Activated CD4-positive, CD25-positive, alpha-beta regulatory T cell treated with anti-CD3 and anti-CD28 coated beads, Interleukin-2, amount 50 U/mL, for 72 hours (primary cell): ENCODE measurements at regions not wholly inside any gene's neighbourhood (a gene's known extent, or its start where the extent isn't known, plus 50 kb on each side); places are given as distances from the start of the nearest gene placed in this dataset.

ENCODE experiments used
- DNase-seq: peaks from one replicate; pipeline ENCODE4 v3.0.0; 2021

- no peak for DNase-seq
Observed at GRCh38 chr14:105837349-105838063, 311.1 kb downstream of the TMEM121 start.

DNA sequence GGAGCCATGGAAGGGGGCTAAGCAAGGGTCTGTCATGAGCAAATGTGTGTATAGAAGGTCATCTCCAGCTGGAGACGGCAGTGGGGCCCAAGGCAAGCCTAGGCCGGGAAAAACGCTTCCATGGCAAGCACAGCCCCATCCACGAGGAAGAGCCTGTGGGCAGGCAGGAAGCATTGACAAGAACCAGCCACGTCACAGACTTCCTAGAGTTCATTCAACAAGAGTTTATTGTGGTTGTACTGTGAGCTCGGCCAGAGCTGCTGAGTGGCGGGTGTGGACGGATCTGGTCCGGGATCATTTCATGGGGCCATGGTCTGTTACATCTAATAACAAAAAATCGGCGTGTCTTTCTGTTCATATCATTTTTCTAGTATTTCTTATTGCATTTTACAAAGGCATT lies 311.7 kb downstream of the TMEM121 start:
- no peak for DNase-seq

GRCh38 chr14:105838591-105839424 lies 312.4 kb downstream of the TMEM121 start:
- no peak for DNase-seq

GRCh38 chr14:105839425-105840265 lies 313.3 kb downstream of the TMEM121 start:
- DNase-seq = no peak

DNA sequence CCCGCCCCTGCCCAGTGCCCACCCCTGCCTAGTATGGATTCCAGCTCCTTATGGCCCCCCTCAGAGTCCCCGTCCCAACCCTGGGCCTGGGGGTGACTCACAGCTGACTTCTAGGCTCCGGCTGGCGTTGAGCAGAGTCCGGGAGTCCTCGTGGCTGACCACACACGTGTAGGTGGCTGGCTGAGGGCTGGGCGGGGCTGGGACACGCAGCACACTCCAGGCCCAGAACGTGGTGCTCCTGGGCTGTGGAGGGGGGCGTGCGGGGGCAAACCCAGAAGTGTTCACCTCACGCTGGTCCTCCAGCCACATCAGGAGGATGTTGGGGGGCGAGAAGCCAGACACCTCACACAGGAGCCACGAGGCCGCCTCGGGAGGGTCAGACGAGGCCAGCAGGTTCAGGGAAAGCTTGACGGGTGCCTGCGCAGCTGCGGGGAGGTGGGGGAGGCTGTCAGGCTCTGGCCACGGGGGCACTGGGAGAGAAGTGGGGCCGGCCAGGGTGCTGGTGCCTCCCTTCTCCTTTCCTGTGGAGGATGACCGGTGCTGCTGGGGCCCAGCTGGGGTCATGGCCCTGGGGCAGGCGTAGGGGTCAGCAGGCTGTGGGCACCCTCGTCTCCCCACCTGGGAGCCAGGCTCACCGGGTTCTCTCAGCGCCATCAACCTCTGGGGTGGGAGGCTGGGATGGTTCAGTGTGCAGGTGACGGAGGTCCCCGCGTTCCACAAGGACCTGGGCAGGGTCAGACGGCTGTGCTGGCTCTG lies 314.1 kb downstream of the TMEM121 start:
- DNase-seq = no peak

- DNase-seq = no peak
Observed at GRCh38 chr14:105841022-105842009, 314.9 kb downstream of the TMEM121 start.

DNA sequence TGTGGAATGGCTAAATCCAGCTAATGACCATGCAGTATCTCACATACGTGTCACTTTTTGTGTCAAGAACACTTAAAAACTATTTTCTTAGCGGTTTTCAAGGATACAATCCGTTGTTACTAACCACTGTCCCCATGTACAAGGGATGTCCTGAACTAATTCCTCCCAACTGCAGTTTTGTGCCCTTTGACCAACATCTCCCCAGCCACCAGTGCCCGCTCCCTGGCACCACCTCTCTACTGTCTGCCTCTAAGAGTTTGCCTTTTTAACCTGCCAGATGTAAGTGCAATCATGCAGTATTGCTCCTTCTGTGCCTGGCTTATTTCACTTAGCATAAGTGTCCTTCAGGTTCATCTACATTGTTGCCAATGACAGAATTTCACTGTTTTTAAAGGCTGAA lies 315.7 kb downstream of the TMEM121 start:
- DNase-seq = no peak

DNA sequence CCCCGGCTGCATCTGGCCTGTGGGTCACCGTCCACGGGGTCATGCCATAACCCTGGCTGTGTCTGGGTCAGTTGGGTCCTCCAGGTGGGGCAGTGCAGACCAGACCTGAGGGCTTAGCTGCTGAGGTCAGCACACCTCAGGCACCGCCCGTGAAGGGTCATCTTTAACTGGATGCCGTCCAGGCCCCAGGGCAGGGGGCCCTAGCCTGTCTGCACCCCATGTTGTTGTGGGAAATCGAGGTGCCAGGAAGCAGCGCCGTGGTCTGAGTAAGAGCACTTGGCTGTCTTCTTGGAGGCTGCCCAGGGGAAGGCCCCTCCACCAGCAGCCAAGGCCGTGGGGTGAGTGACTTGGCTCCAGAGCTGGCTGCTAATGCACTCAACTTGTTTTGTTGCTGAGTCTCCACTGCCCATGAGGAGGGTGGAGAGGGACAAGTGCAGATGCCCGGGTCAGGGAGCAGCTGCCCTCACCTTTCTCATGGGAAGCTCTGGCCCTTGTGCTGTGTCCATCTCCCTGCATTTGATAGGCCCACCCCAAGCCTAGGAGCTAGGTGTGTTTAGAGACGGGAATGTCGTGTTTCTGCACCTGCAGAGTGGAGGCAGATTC lies 317.2 kb downstream of the TMEM121 start:
- no peak for DNase-seq

- no peak for DNase-seq
Observed at GRCh38 chr14:105844047-105844630, 317.8 kb downstream of the TMEM121 start.

DNA sequence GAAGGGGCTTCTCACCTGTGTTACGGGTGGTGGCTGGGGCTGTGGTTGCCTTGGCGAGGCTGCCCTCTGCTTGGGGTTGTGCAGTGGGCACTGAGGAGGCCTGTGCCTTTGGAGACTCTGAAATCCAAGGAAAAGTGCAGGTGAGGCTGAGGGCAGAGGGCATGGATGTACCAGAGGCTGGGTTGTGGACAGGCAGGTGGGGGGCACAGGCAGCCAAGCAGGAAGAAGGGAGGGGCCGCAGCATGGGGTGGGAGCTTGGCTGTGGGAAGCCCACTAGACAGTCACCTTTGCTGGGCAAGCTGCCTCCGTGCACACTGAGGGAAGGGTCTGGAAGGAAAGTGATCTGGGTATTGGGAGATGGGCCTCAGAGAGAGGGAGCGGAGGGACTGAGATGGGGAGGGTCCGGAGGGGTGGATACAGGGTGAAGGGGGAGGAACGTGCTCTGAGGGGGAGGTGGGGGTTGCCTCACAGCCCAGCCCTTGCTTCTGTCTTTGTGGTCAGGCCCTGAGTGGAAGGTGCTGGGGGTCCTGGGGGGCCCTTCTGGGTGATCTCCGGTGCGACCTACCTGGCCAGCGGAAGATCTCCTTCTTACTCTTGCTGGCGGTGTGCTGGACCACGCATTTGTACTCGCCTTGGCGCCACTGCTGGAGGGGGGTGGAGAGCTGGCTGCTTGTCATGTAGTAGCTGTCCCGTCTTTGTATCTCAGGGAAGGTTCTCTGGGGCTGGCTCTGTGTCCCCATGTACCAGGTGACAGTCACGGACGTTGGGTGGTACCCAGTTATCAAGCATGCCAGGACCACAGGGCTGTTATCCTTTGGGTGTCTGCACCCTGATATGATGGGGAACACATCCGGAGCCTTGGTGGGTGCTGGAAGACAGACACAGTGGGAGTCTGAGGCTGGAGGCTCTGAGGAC lies 318.7 kb downstream of the TMEM121 start:
- DNase-seq = no peak

DNA sequence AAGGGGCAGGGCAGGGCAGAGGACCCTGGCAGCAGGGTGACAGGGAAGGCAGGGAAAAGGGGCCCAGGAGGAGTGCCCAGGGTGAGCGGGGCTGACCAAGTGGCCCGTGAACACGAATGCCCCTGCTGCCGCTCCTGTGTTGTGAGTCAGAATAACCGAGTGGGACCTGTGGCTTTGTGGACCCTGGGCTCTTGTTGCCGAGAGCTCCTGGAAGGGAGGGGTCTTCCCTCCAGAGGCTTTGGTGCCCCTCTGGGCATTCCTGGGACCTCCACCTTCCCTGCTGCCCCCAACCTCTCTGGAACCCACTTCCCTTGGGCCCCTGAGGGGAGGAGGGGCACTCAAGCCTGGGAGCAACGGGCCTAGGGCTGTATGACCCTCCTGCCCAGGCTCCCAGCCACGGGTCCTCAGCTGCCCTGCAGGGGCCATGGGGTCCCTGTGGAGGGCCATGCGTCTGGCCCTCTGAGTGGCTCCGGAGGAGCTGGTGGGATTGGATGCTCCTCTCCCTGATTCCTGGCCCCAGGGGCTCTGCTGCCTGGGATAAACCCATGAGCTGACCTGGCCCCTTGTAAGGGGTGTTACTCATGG lies 319.4 kb downstream of the TMEM121 start:
- no peak for DNase-seq

- no peak for DNase-seq
Observed at GRCh38 chr14:105846312-105846711, 319.9 kb downstream of the TMEM121 start.

- no peak for DNase-seq
Observed at GRCh38 chr14:105847400-105847799, 321.0 kb downstream of the TMEM121 start.

DNA sequence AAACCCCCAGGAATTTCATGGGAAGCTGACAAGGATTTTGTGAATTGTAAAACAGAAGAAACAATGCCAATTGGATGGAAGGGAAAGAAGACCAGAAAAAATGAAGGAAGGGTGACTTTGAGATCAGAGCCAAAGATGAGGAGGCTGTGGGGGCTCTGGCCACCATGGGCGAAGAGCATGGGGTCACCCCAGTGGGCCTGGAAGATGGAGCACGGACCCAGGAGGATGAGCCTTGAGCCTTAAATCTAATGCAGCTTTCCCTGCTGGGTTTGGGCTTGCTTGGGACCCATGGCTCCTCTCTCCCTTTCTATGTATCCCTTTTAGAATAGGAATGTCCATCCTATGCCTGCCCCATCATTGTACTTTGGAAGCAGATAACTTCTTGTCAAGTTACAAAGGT lies 322.2 kb downstream of the TMEM121 start:
- no peak for DNase-seq

DNA sequence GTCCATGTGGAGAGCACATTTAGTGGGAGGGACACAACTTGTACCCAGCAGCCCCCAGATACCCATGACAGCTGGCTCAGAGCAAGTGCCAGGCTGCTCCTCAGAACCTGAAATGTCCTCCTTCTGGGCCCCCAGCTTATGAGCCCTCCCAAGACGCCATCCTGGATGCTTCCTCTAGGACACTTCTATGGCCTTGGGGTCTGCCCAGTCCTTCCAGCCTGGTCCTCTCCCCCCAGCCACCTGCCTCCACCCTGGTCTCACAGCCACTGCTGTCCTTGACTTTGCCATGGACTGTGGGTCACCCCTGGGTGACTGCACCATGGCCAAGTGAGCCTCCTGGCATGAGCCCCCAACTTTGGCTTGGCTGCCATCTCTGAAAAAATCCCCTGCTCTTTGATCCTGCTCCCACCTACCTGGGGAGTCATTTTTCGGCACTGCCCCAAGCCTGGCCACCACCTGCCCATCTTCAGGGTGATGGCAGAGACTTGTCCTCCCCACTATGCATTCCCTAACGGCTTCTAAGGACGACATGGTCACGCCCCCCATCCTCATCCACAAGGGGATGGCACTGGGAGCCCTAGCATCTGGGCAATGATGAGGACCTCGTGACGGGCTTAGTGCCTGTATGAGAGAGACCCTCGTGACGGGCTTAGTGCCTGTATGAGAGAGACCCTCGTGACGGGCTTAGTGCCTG lies 323.7 kb downstream of the TMEM121 start:
- no peak for DNase-seq

- DNase-seq = no peak
Observed at GRCh38 chr14:105850853-105851581, 324.6 kb downstream of the TMEM121 start.

DNA sequence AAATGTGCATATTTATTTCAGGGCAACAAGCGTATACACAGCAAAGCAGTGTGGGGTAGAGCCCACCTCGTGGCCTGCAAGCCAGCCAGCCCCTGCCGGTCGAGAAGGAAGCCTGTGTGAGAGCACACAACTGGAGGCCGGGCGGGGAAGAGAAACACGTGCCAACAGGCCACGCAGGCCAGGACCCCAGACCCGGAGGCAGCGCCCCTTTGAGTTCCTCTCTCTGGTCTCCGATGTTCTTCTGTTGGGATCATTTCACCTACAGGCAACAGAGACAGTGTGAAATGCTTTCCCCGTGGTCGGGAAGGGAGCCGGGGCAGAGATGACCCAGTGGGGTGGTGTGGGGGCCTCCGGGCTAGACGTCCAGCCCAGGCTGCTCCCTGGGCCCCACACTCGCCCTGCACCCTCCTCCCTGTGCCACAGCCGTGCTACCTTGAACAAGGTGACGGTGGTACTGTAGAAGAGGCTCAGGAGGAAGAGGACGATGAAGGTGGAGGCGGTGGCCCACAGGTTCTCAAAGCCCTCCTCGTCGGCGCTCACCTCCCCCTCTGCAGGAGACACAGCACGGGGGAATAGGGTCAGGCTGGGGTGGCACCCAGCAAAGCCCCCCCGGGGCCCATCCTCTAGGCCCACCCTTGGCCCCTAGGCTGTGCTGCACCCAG lies 325.5 kb downstream of the TMEM121 start:
- DNase-seq = no peak
